Globus pallidus (tissue), 1 donor: ENCODE measurements at regions not wholly inside any gene's neighbourhood (a gene's known extent, or its start where the extent isn't known, plus 50 kb on each side); places are given as distances from the start of the nearest gene placed in this dataset.
"Not testable (repeated sequence)": the region's sequence is repeated elsewhere in the genome, so short reads cannot be mapped to it uniquely, and the experiment has no call there.

Experiments
- DNase-seq: peaks from one replicate; pipeline ENCODE4 v3.0.0-alpha.2; 2015; ENCODE audit warnings: low spot score

- DNase-seq, result no peak
These were observed 867.0 kb upstream of the CNTN5 start for GRCh38 chr11:98153752-98154151.

DNA sequence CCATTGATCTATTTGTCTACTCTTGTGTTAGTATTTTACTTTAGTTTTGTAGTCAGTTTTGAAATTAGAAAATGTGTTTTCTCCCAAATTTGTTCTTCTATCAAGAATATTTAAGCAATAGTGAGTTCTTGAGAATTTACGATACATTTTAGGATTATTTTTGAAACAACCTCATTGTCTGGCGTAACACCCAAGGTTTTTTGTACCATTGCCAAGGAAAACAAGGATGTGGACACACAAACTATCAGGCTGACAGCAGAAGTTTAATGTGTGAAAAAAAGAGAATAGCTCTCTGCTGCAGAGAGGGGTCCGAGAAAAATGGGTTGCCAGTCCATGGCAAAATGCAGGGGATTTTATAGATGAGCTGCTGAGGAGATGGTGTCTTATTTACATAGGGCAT, 865.1 kb upstream of the CNTN5 start:
- DNase-seq, result no peak

GRCh38 chr11:98177925-98178324, 842.8 kb upstream of the CNTN5 start:
- no peak for DNase-seq

- DNase-seq, result no peak
These were observed 840.2 kb upstream of the CNTN5 start for GRCh38 chr11:98180511-98180910.

- no peak for DNase-seq
These were observed 839.8 kb upstream of the CNTN5 start for GRCh38 chr11:98180921-98181320.

DNA sequence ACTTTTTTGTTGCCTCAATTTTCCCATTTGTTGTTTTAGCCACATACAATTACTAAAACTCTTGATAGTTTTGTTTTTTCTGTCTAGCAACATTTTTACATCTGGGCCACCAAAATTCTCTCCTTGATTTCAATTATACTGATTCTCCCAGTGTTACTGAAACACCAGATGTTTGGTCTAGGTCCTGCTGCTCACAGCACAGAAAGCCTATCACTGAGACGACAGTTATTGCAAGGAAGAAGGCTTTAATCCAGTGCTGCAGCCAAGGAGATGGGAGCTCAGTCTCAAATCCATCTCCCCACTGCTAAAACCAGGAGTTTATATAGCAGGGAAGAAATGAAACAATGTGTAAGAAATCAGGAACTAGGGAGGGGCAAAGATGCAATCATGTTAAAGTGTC, 837.7 kb upstream of the CNTN5 start:
- DNase-seq, result no peak

- no peak for DNase-seq
These were observed 835.5 kb upstream of the CNTN5 start for GRCh38 chr11:98185245-98185644.

DNA sequence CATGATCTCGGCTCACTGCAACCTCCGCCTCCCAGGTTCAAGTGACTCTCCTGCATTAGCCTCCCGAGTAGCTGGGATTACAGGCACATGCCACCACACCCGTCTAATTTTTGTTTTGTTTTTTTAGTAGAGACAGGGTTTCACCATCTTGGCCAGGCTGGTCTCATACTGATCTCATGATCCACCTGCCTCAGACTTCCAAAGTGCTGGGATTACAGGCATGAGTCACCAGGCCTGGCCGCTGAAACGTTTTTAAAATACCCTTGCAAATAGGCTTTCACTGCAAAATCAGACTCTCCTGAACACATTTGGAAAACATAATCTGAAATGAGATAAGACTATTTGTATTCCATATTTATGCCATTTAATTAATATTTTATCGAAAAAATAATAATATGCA, 826.1 kb upstream of the CNTN5 start:
- DNase-seq, result no peak

DNA sequence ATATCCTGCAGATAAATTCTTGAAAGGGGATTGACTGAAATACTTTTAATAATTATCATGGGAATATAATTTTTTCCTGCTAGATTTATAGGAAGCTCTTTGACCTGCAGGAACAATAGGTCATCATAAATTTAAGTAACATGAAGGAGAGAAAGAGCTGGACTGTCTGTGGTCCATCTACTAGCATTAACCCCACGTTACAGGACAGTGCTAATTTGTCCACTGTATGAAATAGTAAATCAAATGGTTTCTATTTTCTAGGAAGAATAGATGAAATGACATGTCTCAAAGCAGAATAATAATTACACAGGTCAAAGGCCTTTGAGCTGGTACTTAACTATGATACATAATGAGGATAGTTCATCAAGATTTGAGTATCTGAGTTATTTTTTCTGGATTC, 825.4 kb upstream of the CNTN5 start:
- no peak for DNase-seq

- DNase-seq, result no peak
These were observed 813.7 kb upstream of the CNTN5 start for GRCh38 chr11:98207086-98207485.

DNA sequence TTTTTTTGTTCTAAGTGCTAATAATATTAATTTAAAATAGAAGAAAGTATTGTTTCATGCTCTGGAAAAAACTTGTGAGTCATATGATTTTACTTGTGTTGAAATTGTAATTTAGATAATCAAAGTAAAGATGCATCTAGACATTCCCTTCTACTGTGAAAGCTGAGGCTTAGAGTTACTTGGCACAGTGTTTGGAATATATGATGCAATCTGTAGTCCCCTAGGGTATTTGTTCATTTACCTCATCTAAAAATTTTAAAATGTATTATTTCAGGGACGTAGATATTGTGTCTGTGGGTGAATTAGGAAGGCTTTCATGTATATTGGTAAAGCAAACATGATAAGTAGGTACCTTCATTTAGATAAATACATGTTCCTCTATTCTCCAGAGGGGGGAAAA, 793.5 kb upstream of the CNTN5 start:
- no peak for DNase-seq

- no peak for DNase-seq
These were observed 790.1 kb upstream of the CNTN5 start for GRCh38 chr11:98230678-98231077.

GRCh38 chr11:98234698-98235097, 786.1 kb upstream of the CNTN5 start:
- no peak for DNase-seq

- no peak for DNase-seq
These were observed 776.9 kb upstream of the CNTN5 start for GRCh38 chr11:98243897-98244296.

GRCh38 chr11:98260983-98261382, 759.8 kb upstream of the CNTN5 start:
- DNase-seq, result no peak

- no peak for DNase-seq
These were observed 743.4 kb upstream of the CNTN5 start for GRCh38 chr11:98277251-98277912.

GRCh38 chr11:98289617-98290263, 731.0 kb upstream of the CNTN5 start:
- no peak for DNase-seq

DNA sequence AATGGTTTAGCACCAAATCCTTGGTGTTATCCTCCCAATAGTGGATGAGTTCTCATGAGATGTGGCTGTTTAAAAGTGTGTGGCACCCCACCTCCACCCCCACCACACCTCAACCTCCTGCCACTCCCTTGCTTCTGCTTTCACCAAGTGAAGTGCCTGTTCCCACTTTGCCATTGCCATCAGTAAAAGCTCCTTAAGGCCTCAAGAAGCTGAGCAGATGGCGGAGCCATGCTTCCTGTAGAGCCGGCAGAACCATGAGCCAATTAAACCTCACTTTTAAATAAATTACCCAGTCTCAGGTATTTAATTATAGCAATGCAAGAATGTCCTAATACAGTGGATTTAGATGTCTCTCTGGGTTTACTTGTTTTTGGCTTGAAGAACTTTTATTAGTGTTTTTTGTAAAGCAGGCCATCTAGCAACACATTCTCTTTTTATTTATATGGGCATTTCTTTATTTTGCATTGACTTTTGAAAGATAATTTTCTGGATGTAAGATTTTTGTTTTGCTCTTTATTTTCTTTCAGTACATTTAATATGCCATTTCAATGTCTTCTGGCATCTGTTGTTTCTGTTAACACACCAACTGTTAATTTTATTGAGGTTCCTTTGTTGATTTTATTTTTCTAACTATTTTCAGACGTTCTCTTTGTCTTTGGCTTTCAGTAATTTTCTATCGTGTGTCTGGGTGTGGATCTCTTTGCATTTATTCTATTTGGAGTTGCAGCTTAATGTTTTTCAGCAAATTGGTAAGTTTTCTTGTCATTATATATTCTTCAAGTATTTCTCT, 724.5 kb upstream of the CNTN5 start:
- DNase-seq, result no peak

- DNase-seq, result no peak
These were observed 720.0 kb upstream of the CNTN5 start for GRCh38 chr11:98300719-98301118.

- DNase-seq, result no peak
These were observed 712.8 kb upstream of the CNTN5 start for GRCh38 chr11:98307827-98308491.

- DNase-seq, result not testable (repeated sequence)
These were observed 690.4 kb upstream of the CNTN5 start for GRCh38 chr11:98330306-98330705.

GRCh38 chr11:98358551-98358950, 662.2 kb upstream of the CNTN5 start:
- DNase-seq, result no peak

DNA sequence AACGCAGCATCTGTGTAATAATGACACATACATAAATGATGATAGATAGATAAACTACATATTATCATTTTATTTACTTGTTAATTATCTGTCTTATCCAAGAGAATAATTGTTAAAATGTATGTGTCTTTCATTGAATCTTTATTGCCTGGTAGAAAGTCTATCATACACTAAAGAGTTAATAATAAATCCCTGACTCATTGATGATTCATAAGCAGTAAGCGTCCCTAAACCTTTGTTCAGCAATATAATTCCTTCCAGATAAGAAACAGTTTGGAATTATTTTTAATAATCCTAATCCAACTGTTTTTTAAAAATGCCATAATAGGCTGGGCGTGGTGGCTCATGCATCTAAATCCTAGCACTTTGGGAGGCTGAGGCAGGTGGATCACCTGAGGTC, 655.6 kb upstream of the CNTN5 start:
- no peak for DNase-seq
